Mammary epithelial cell (primary cell): ENCODE measurements at regions not wholly inside any gene's neighbourhood (a gene's known extent, or its start where the extent isn't known, plus 50 kb on each side); places are given as distances from the start of the nearest gene placed in this dataset.

ENCODE experiments used
- EZH2 ChIP-seq: IDR thresholded peaks from 2 replicates; pipeline ENCODE4 v1.6.1; 2012; ENCODE audit warnings: low read length, inconsistent platforms, borderline replicate concordance
- TF ChIP-seq, protein P1 (sequence below), 2 donors: IDR thresholded peaks in 1 of 2; conservative IDR thresholded peaks in 1 of 2; 2 replicates each; pipeline ENCODE4 v1.5.1; 2011 to 2012; ENCODE audit warnings: inconsistent platforms in 2 of 2, low read length in 2 of 2, mild to moderate bottlenecking in 2 of 2, control low read depth in 1 of 2, low read depth in 1 of 2; ENCODE audit not compliant: insufficient read depth in 1 of 2; ENCODE audit errors: extremely low read depth in 1 of 2

DNA sequence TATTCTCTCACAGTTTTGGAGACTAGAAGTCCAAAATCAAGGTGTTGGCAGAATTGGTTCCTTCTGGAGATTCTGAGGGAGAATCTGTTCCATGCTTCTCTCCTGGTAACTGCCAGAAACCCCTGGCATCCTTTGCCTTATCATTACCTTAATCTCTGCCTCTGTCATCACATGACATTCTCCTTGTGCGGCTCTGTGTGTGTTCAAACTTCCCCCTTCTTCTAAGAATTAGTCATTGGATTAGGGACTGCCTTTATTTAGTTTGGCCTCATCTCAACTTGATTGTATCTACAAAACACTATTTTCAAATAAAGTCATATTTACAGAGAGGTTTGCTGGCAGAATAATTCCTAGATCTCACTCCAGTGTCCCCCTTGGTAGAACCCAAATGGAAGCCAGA is 68.9 kb downstream of the ZNF641 start:
- TF ChIP-seq, protein P1, sequence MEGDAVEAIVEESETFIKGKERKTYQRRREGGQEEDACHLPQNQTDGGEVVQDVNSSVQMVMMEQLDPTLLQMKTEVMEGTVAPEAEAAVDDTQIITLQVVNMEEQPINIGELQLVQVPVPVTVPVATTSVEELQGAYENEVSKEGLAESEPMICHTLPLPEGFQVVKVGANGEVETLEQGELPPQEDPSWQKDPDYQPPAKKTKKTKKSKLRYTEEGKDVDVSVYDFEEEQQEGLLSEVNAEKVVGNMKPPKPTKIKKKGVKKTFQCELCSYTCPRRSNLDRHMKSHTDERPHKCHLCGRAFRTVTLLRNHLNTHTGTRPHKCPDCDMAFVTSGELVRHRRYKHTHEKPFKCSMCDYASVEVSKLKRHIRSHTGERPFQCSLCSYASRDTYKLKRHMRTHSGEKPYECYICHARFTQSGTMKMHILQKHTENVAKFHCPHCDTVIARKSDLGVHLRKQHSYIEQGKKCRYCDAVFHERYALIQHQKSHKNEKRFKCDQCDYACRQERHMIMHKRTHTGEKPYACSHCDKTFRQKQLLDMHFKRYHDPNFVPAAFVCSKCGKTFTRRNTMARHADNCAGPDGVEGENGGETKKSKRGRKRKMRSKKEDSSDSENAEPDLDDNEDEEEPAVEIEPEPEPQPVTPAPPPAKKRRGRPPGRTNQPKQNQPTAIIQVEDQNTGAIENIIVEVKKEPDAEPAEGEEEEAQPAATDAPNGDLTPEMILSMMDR (conservative IDR thresholded peaks at IDR 0.05 in 1 of 2, IDR thresholded peaks at IDR 0.05 in 1 of 2; ENCODE audit: extremely low read depth in 1 of 2, insufficient read depth in 1 of 2, low read depth in 1 of 2, low read length in 2 of 2) = no peak
- TF ChIP-seq EZH2 = no peak
